ENCODE measurements at regions not wholly inside any gene's neighbourhood (a gene's known extent, or its start where the extent isn't known, plus 50 kb on each side); places are given as distances from the start of the nearest gene placed in this dataset.
A peak's percentile ranks its signal among the peaks of the same experiment; 100 is the strongest.

DNA sequence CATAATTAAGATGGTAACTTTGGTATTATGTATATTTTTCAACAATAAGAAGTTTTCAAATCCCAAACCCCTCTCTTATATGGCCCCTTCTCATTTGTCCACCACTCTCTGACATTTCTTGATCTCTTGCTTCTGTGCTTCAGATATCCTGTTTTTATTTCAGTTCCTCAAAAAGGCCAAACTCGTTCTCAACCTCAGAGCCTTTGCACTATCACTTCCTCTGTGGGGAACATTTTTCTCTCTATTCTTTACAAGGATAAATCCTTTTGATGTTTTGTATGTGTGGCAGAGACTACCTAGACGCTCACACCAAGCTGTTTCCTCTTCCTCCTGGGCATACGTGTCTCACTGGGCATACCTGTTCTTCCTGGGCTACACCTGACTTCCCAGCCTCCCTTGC lies 54.2 kb upstream of the FRMD4A start:
- TF ChIP-seq, protein P1, sequence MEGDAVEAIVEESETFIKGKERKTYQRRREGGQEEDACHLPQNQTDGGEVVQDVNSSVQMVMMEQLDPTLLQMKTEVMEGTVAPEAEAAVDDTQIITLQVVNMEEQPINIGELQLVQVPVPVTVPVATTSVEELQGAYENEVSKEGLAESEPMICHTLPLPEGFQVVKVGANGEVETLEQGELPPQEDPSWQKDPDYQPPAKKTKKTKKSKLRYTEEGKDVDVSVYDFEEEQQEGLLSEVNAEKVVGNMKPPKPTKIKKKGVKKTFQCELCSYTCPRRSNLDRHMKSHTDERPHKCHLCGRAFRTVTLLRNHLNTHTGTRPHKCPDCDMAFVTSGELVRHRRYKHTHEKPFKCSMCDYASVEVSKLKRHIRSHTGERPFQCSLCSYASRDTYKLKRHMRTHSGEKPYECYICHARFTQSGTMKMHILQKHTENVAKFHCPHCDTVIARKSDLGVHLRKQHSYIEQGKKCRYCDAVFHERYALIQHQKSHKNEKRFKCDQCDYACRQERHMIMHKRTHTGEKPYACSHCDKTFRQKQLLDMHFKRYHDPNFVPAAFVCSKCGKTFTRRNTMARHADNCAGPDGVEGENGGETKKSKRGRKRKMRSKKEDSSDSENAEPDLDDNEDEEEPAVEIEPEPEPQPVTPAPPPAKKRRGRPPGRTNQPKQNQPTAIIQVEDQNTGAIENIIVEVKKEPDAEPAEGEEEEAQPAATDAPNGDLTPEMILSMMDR (IDR thresholded peaks at IDR 0.05; ENCODE audit: insufficient read depth, low read length): no peak
- H3K4me3 ChIP-seq (ENCODE audit: low read depth, low read length): no peak overlapping the region
- no peak for DNase-seq (ENCODE audit: low read depth)

DNA sequence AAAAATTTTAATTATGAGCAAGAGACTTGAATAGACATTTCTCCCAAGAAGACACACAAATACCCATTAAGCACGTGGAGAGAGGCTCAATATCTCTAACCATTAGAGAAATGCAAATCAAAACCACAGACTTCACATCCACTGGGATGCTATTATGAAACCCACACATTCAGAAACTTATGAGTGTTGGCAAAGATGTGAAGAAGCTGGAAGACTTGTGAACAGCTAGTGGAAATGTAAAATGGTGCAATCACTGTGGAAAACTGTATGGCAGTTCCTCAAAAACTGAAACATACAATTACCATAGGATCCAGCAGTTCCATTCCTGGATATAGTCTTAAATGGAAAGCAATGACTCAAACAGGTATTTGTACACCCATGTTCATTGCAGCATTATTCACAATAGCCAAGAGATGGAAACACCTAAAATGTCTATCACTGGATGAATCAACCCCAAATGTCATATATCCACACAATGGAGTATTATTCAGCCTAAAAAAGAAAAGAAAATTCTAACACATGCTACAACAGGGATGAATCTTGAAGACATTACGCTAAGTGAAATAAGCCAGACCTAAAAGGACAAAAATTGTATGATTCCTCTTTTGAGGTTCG lies 53.5 kb upstream of the FRMD4A start:
- DNase-seq (ENCODE audit: low read depth): peak; percentile 46
- no peak overlapping the region for H3K4me3 ChIP-seq (ENCODE audit: low read depth, low read length)
- TF ChIP-seq, protein P1 (IDR thresholded peaks at IDR 0.05; ENCODE audit: insufficient read depth, low read length): no peak

DNA sequence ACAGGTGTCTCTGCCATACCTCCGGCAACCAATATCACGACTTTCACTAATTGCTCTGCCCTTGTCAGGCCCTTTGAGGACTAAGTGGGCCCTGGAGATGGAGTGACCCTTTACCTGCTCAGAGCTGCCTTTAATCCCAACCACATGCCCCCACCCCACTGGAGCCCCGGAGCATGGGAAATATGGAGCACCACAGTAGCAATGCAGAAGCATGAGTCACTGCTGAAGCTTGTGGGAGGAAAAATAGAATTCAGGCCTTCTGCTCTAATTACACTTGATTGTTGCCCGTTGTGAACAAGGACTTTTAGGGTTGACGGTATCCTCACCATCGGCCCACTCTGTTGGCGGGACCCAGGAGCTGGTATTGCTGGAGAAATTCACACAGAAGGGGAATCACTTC lies 52.5 kb upstream of the FRMD4A start:
- TF ChIP-seq, protein P1 (IDR thresholded peaks at IDR 0.05; ENCODE audit: insufficient read depth, low read length): no peak
- H3K4me3 ChIP-seq (ENCODE audit: low read depth, low read length): no peak overlapping the region
- DNase-seq (ENCODE audit: low read depth): no peak

DNA sequence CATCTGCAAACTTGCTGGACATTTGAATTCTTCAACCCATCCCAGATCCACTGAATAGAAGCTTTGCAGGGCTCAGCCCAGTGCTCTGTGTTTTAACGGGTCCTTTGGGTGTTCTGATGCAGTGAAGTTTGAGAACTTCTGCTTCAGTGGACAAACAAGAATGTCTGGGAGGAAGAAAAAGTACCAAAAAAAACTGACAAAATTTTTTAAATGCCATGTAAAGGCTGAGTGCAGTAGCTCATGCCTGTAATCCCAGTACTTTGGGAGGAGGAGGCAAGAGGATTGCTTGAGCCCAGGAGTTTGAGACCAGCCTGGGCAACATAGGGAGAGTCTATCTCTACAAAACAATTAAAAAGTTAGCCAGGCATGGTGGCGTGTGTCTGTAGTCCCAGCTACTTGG lies 51.8 kb upstream of the FRMD4A start:
- H3K4me3 ChIP-seq (ENCODE audit: low read depth, low read length): no peak overlapping the region
- TF ChIP-seq, protein P1 (IDR thresholded peaks at IDR 0.05; ENCODE audit: insufficient read depth, low read length): no peak
- no peak for DNase-seq (ENCODE audit: low read depth)

DNA sequence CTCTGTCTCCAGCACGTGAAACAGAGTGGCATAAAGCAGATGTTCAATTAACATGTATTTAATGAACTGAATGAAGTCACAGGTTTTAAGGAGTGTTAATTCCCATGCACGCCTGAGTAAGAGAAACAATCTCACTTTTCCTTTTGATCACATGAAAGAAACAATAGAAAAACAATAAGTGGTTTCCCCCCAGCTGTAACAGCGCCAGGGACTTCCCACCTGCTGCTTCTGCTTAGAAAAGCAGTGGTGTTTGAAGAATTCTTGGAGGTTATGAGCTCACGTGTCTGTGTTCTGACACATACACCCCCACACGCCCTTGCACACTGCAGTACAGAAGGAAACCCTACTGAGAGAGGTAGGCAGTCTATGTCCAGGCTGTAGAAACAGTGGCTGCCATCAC lies 51.3 kb upstream of the FRMD4A start:
- TF ChIP-seq, protein P1 (IDR thresholded peaks at IDR 0.05; ENCODE audit: insufficient read depth, low read length): no peak
- no peak overlapping the region for H3K4me3 ChIP-seq (ENCODE audit: low read depth, low read length)
- no peak for DNase-seq (ENCODE audit: low read depth)

DNA sequence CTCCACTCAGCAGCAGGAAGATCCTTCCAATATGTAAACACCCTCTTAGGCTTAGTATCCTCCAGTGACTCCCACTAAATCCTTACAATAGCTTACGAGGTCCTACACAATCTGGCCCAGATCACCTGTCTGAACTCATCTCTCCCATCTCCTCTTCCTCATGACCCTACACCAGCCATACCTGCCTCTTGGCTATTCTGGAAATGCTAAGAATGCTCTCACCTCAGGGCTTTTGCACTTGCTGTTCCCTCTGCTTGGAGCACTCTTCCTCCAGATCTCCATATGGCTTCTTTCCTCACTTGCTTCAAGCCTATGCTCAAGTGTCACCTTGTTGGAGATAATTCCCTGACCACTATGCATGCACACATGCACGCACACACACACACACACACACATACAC lies 50.8 kb upstream of the FRMD4A start:
- TF ChIP-seq, protein P1 (IDR thresholded peaks at IDR 0.05; ENCODE audit: insufficient read depth, low read length): no peak
- H3K4me3 ChIP-seq (ENCODE audit: low read depth, low read length): no peak overlapping the region
- no peak for DNase-seq (ENCODE audit: low read depth)

DNA sequence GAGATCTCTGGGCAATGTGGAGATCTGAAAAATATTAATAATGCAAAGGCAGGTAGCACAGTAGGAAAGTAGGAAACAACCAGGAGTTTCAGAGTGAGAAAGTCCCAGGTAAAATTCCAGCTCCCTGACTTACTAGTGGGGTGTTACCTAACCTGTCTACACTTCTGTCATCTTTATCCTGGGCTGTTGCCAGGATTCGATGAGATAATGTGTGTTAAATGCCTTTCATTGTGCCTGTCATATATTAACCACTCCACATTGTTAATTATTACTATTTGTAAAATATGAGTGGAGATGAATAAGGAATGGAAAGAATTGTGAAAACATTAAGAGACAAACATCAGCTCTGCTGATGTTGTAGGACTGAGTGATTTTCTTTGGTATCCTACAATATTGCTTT lies 50.0 kb upstream of the FRMD4A start:
- TF ChIP-seq, protein P1 (IDR thresholded peaks at IDR 0.05; ENCODE audit: insufficient read depth, low read length): no peak
- DNase-seq (ENCODE audit: low read depth): no peak
- no peak overlapping the region for H3K4me3 ChIP-seq (ENCODE audit: low read depth, low read length)

All from fibroblast of the aortic adventitia (primary cell).